K562 (cell line): ENCODE measurements at regions not wholly inside any gene's neighbourhood (a gene's known extent, or its start where the extent isn't known, plus 50 kb on each side); places are given as distances from the start of the nearest gene placed in this dataset.
"Not testable (repeated sequence)": the region's sequence is repeated elsewhere in the genome, so short reads cannot be mapped to it uniquely, and the experiment has no call there.

Experiments used
- ATAC-seq: fragments of 200-7000 bp; cut with Tn5 transposase; 3 replicates; pipeline ENCODE4 v1.9.1; 2020; ENCODE audit warnings: moderate library complexity
- BruUV-seq: library from RNA; stranded (reverse); fragments of 400-500 nt; replicated peaks from 2 replicates; lab custom pipeline; 2021; lab: Mats Ljungman, UMichigan
- CTCF ChIA-PET: fragments of 300-600 bp; formaldehyde crosslinking; extraction: SDS; loops from one replicate; lab custom pipeline; 2021; ENCODE audit warnings: low intra/inter-chr PET ratio; lab: Yijun Ruan, JAX
- POLR2A ChIA-PET: fragments of 300-600, 350-650 bp; sonication (Branson Sonifier 250); formaldehyde crosslinking; extraction: SDS; loops from one replicate; lab custom pipeline; 2021; ENCODE audit warnings: antibody characterized with exemption, inconsistent platforms; lab: Yijun Ruan, JAX
- DNase-seq, 4 experiments: peaks; one replicate each; pipeline versions ENCODE4 v3.0.0 to v3.0.0-alpha.2; 2011 to 2018; ENCODE audit warnings: low spot score in 3 of 4, mixed read lengths in 3 of 4; ENCODE audit errors: extremely low read depth in 1 of 4
- FAIRE-seq: peaks from 2 replicates; lab custom pipeline; 2011; peaks lifted over from hg19 to GRCh38; lab: Jason Lieb, UNC
- H2AFZ ChIP-seq: 2 replicates; pipeline ENCODE4 v1.6.0; 2011; ENCODE audit warnings: low read depth, low read length, control low read depth, inconsistent platforms
- H3K27ac ChIP-seq: fragments of 200-600 bp; 3 replicates; pipeline ENCODE4 v1.8.0; 2011; ENCODE audit warnings: low read depth, mild to moderate bottlenecking, control low read depth, inconsistent platforms, low read length, moderate library complexity, mixed read lengths; ENCODE audit errors: extremely low read depth
- H3K27me3 ChIP-seq, 2 experiments: fragments of 300-600 bp in 1 of 2; 2 replicates in 1 of 2; 3 replicates in 1 of 2; pipeline versions ENCODE4 v1.6.0 to v1.8.0; 2011; ENCODE audit warnings: inconsistent platforms in 2 of 2, low read length in 2 of 2, mild to moderate bottlenecking in 1 of 2, mixed read lengths in 1 of 2, moderate library complexity in 1 of 2; ENCODE audit not compliant: control insufficient read depth in 2 of 2, insufficient read depth in 2 of 2
- H3K36me3 ChIP-seq: fragments of 300-600 bp; 3 replicates; pipeline ENCODE4 v1.8.0; 2011; ENCODE audit warnings: mild to moderate bottlenecking, low read length, inconsistent platforms; ENCODE audit not compliant: control insufficient read depth, insufficient read depth
- H3K4me1 ChIP-seq, 2 experiments: fragments of 200-600 bp in 1 of 2; replicated peaks in 1 of 2; 2 replicates in 1 of 2; 3 replicates in 1 of 2; pipeline versions ENCODE4 v1.5.1 to v1.8.0; 2011; ENCODE audit warnings: inconsistent platforms in 2 of 2, low read length in 2 of 2, mild to moderate bottlenecking in 1 of 2, mixed read lengths in 1 of 2, moderate library complexity in 1 of 2; ENCODE audit not compliant: control insufficient read depth in 2 of 2, insufficient read depth in 2 of 2
- H3K4me2 ChIP-seq: 2 replicates; pipeline ENCODE4 v1.6.1; 2011; ENCODE audit warnings: low read length, control low read depth, inconsistent platforms, mixed read lengths; ENCODE audit not compliant: insufficient read depth
- H3K4me3 ChIP-seq: fragments of 200-600 bp; sonication (generic), shearing (Covaris generic); 2 replicates; pipeline ENCODE4 v1.5.1; 2016; ENCODE audit warnings: control low read depth, inconsistent platforms
- H3K79me2 ChIP-seq: fragments of 200-600 bp; 3 replicates; pipeline ENCODE4 v1.8.0; 2011; ENCODE audit warnings: low read length, inconsistent platforms; ENCODE audit not compliant: control insufficient read depth, insufficient read depth
- H3K9ac ChIP-seq, 2 experiments: 2 replicates each; pipeline versions ENCODE4 v1.6.0 to v1.6.1; 2011; ENCODE audit warnings: low read depth in 2 of 2, low read length in 2 of 2, control low read depth in 1 of 2, inconsistent platforms in 1 of 2, mild to moderate bottlenecking in 1 of 2, mixed read lengths in 1 of 2; ENCODE audit not compliant: insufficient read depth in 1 of 2
- H3K9me1 ChIP-seq: one replicate; pipeline ENCODE4 v1.6.0; 2011; ENCODE audit warnings: inconsistent platforms, mild to moderate bottlenecking, low read length, moderate library complexity; ENCODE audit not compliant: control insufficient read depth, insufficient read depth
- H3K9me3 ChIP-seq: replicated peaks from 2 replicates; pipeline ENCODE4 v1.5.1; 2011; ENCODE audit warnings: low read depth, low read length, inconsistent platforms; ENCODE audit not compliant: control insufficient read depth, insufficient read depth
- H4K20me1 ChIP-seq: replicated peaks from 2 replicates; pipeline ENCODE4 v1.6.1; 2011; ENCODE audit warnings: low read length, inconsistent platforms, mixed read lengths; ENCODE audit not compliant: control insufficient read depth, insufficient read depth
- ATF1 ChIP-seq, 2 experiments: fragments of 450-650 bp in 1 of 2; IDR thresholded peaks; 2 replicates each; pipeline ENCODE4 v1.6.1; 2016; ENCODE audit warnings: missing compliant biosample characterization in 1 of 2, missing genetic modification characterization in 1 of 2
- CREBBP ChIP-seq: IDR thresholded peaks from one replicate; pipeline ENCODE4 v1.6.1; 2012; ENCODE audit warnings: low read depth, mild to moderate bottlenecking, control low read depth, inconsistent platforms, low read length
- RUNX1 ChIP-seq: sonication (generic); IDR thresholded peaks from 2 replicates; pipeline ENCODE4 v1.6.1; 2016; ENCODE audit warnings: antibody characterized with exemption, low read depth
- ZNF212 ChIP-seq: fragments of 450-650 bp; formaldehyde crosslinking; IDR thresholded peaks from 2 replicates; pipeline ENCODE4 v1.4.0; 2020; ENCODE audit warnings: mild to moderate bottlenecking
- WGBS: fragments of 100-300 bp; shearing (Covaris generic); methylation state at CpG from one replicate; pipeline ENCODE4 v1.1.6; 2016; ENCODE audit warnings: low coverage, mixed read lengths; ENCODE audit not compliant: insufficient coverage; ENCODE audit errors: missing lambda C conversion rate; 5-methylcytosine and 5-hydroxymethylcytosine counted together
- in situ Hi-C: fragments of 300-500 bp; cut with MboI; formaldehyde crosslinking; loops from 4 replicates; pipeline ENCODE4 v1.15.0; 2018; ENCODE audit warnings: inconsistent platforms, mixed read lengths
- intact Hi-C: fragments of 100-400 bp; cut with micrococcal nuclease; formaldehyde crosslinking; loops from 2 replicates; pipeline ENCODE4 v1.14.2; 2022

- H3K4me3 ChIP-seq, POLR2A ChIA-PET, H3K9ac ChIP-seq, BruUV-seq, H3K27me3 ChIP-seq, CTCF ChIA-PET, intact Hi-C loops, H3K9me3 ChIP-seq, H3K36me3 ChIP-seq, DNase-seq, H4K20me1 ChIP-seq, H3K4me2 ChIP-seq, H3K4me1 ChIP-seq, H3K27ac ChIP-seq, H2AFZ ChIP-seq, ATAC-seq, FAIRE-seq, in situ Hi-C loops, H3K9me1 ChIP-seq, H3K79me2 ChIP-seq: not testable (repeated sequence)
- WGBS: 14% methylated on average over 2 of the region's 2 CpGs
Observed at GRCh38 chr9:68593760-68594159, 53.1 kb upstream of the TMEM252 start.

GRCh38 chr9:68595868-68596267, 55.2 kb upstream of the TMEM252 start:
- no peaks in the 10 kb centered on the region for H3K9me3 ChIP-seq
- H3K9ac ChIP-seq: no peak overlapping the region
- H3K4me2 ChIP-seq: no peak overlapping the region
- peaks cover 0 to 3% of the 10 kb centered on the region in 2 experiments; a peak in 1 of 5 replicates for H3K27me3 ChIP-seq
- no peak for TF ChIP-seq ZNF212 (CRISPR knock-in tag)
- no peak for TF ChIP-seq CREBBP
- TF ChIP-seq ATF1 (CRISPR knock-in tag; IDR thresholded peaks at IDR 0.05): no peak
- no peak for TF ChIP-seq ATF1 (tag; IDR thresholded peaks at IDR 0.05)
- no peak for TF ChIP-seq RUNX1
- H3K4me3 ChIP-seq: no peak overlapping the region
- in situ Hi-C loops: no loop called here
- no TSS peak for BruUV-seq
- intact Hi-C loops: no loop called here
- 26% methylated on average over 3 of the region's 3 CpGs for WGBS
- FAIRE-seq: no peak
- no peak for ATAC-seq
- no peaks in the 10 kb centered on the region for H3K79me2 ChIP-seq
- no peak for DNase-seq
- no peak overlapping the region for H3K27ac ChIP-seq
- no peaks in the 10 kb centered on the region for H3K9me1 ChIP-seq
- CTCF ChIA-PET: no interaction called here
- H3K36me3 ChIP-seq: no peaks in the 10 kb centered on the region
- POLR2A ChIA-PET: interaction anchor here (0.6 kb wide), 1 partner anchor 96 kb away, joined by 4 read pairs; no protein-coding TSS in a partner anchor
- H4K20me1 ChIP-seq: no peaks in the 10 kb centered on the region
- H3K4me1 ChIP-seq: no peaks in the 10 kb centered on the region; a peak in 1 of 5 replicates
- no peak overlapping the region for H2AFZ ChIP-seq
